Loucy (cell line): ENCODE measurements at regions not wholly inside any gene's neighbourhood (a gene's known extent, or its start where the extent isn't known, plus 50 kb on each side); places are given as distances from the start of the nearest gene placed in this dataset.

Experiments
- EZH2phosphoT487 ChIP-seq: fragments of 200-600 bp; IDR thresholded peaks from 2 replicates; pipeline ENCODE4 v1.6.1; 2018; ENCODE audit warnings: antibody characterized with exemption, mild to moderate bottlenecking, moderate library complexity, borderline replicate concordance
- TF ChIP-seq, protein P1 (sequence below): fragments of 200-600 bp; sonication (generic); conservative IDR thresholded peaks from 2 replicates; pipeline ENCODE4 v1.5.1; 2014; ENCODE audit warnings: mild to moderate bottlenecking, antibody characterized with exemption, low read length

DNA sequence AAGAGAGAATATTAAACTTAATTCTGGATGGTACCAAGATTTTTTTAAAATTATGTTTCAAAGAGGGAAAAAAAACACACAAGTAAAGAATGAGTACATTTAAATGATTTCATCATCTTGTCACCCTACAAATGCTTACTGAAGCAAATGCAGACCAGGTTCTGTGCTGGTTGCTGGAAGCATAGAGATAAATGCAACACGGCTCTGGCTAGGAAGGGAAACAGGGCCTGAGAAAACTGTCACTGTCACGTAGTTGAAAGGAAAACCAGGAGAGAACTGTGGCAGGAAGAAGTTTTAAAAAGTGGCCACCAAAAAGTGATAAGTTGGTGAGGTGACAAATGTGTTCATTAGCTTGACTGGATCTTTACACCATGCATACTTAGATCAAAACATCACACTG is 336.9 kb upstream of the NFIA start:
- TF ChIP-seq, protein P1, sequence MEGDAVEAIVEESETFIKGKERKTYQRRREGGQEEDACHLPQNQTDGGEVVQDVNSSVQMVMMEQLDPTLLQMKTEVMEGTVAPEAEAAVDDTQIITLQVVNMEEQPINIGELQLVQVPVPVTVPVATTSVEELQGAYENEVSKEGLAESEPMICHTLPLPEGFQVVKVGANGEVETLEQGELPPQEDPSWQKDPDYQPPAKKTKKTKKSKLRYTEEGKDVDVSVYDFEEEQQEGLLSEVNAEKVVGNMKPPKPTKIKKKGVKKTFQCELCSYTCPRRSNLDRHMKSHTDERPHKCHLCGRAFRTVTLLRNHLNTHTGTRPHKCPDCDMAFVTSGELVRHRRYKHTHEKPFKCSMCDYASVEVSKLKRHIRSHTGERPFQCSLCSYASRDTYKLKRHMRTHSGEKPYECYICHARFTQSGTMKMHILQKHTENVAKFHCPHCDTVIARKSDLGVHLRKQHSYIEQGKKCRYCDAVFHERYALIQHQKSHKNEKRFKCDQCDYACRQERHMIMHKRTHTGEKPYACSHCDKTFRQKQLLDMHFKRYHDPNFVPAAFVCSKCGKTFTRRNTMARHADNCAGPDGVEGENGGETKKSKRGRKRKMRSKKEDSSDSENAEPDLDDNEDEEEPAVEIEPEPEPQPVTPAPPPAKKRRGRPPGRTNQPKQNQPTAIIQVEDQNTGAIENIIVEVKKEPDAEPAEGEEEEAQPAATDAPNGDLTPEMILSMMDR = no peak
- TF ChIP-seq EZH2phosphoT487 = no peak
